Fibroblast of the aortic adventitia (primary cell): ENCODE measurements at regions not wholly inside any gene's neighbourhood (a gene's known extent, or its start where the extent isn't known, plus 50 kb on each side); places are given as distances from the start of the nearest gene placed in this dataset.

Experiments
- DNase-seq: peaks from one replicate; pipeline ENCODE4 v3.0.0-alpha.2; 2010; ENCODE audit warnings: low read depth
- H3K4me3 ChIP-seq: 2 replicates; pipeline ENCODE4 v1.5.1; 2011; ENCODE audit warnings: low read depth, mild to moderate bottlenecking, control low read depth, low read length, moderate library complexity
- CTCF ChIP-seq: IDR thresholded peaks from 2 replicates; pipeline ENCODE4 v1.5.1; 2011; ENCODE audit warnings: mild to moderate bottlenecking, low read length, control low read depth, inconsistent platforms; ENCODE audit not compliant: insufficient read depth

- no peak for TF ChIP-seq CTCF
- no peak for DNase-seq
- H3K4me3 ChIP-seq, result no peak overlapping the region
Observed at GRCh38 chr12:13455778-13456144, 259.2 kb downstream of the EMP1 start.

DNA sequence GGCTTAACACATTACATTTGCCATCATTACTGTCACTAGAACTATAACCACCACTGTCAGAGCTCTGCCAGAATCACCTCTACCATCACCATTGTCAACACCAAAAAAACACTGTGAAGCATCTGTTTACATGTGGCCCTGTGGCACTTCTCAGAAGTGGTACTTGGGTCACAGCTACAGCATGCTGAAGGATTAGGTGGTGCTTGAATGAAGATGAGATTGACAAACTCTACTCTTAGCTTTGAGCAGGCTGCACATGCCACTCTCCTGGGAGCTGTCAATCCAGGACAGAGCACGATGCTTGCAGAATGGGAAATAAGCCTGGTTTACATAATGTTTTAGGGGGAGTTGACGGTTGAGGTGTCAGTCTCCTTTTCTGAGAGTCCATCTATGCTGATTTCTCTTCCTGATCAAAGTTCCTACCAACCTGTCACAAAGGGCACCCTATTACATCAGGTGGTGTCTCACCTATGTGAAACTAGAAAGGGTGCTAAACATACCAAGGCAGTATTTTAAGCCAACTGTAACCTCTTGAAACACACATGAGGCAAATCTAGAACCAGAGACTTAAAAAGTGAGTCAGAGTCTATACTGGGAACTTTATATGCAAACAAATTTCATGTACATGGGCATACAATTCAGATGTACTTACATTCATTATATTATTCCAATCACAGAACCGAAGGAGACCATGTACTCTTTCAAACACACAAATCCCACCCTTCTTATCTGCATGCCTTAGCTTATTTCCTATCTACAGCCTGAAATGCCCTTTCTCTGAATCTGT lies 258.7 kb downstream of the EMP1 start:
- no peak overlapping the region for H3K4me3 ChIP-seq
- no peak for DNase-seq
- TF ChIP-seq CTCF, result no peak

- TF ChIP-seq CTCF, result no peak
- DNase-seq, result no peak
- no peak overlapping the region for H3K4me3 ChIP-seq
Observed at GRCh38 chr12:13452955-13453570, 256.5 kb downstream of the EMP1 start.

DNA sequence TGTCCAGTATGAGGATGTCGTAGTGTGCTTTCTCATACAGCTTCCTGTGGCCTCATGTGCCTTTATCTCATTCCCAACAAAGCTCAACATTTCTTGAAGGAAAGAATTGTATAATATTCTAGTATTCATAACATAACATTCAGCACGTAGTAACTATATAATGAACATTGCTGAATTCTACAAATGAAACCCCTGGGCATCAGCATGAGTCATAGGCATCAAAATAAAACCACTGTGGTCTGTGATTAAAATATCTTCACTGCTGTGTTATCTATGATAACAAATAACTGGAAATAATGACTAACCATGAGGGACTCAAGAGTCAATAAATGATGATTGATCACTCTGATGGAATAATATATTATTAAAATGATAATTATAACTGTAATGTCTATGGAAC lies 255.2 kb downstream of the EMP1 start:
- TF ChIP-seq CTCF, result no peak
- no peak overlapping the region for H3K4me3 ChIP-seq
- no peak for DNase-seq

DNA sequence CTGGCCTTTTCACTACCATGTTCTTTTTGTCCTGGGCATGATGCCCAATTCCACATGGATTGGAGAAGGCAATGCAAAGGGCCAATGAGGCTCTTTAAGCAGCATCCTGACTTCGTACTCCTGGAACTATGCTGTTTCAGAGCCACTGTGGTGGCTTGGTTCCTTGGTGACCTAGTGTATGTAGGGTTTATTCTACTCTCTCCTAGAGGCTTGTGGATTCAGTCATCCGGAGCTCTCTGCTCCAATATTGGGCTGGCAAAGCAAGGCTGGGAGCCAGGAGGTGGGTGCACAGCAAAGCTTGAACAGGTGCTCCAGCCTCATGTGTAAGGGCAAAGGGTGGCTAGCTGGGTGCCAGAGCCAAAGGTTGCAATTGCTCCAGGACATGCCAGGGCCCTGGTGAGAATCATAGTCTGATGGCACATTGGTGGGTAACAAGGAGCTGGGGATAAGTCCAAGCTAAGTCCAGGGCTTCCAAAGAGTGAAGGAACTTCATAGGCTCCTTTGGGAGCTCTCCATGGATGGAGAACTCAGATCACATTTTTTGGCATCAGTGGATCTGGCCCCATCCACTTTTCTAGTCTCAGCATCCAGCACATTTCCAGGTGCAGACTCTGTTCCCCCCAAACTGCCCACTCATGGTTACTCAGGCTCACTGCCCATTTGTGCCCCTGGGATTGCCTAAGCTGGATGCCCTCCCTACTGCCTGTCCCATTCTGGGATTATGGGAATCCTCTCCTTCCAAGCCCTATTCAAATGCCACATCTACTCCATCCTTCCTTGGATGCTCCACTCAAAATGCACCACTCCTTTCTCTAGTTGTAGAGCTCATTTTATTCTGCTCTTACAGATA lies 253.9 kb downstream of the EMP1 start:
- no peak for DNase-seq
- no peak for TF ChIP-seq CTCF
- no peak overlapping the region for H3K4me3 ChIP-seq

DNA sequence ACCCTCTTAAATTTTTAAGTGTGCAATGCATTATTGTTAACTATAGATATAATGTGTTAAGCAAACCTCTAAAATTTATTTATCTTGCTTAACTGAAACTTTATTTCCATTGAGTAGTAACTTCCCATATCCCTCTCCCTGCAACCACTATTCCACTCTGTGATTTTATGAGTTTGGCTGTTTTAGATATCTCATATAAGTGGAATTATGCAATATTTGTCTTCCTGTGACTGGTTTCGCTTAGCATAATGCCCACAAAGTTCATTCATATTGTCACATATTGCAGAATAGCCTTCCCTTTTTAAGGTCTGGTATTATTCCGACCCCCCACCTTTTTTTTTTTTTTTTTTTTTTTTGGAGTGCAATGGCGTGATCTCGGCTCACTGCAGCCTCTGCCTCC lies 247.6 kb downstream of the EMP1 start:
- DNase-seq, result no peak
- no peak for TF ChIP-seq CTCF

More for the DNA sequence above, 247.6 kb downstream of the EMP1 start:
- no peak overlapping the region for H3K4me3 ChIP-seq
